Right ventricle myocardium inferior (tissue), 1 donor: ENCODE measurements at regions not wholly inside any gene's neighbourhood (a gene's known extent, or its start where the extent isn't known, plus 50 kb on each side); places are given as distances from the start of the nearest gene placed in this dataset.
"Not testable (repeated sequence)": the region's sequence is repeated elsewhere in the genome, so short reads cannot be mapped to it uniquely, and the experiment has no call there.

ENCODE experiments used
- ATAC-seq: fragments of 200-7000 bp; cut with Tn5 transposase; one replicate; pipeline ENCODE4 v1.9.1; 2020; ENCODE audit warnings: mild to moderate bottlenecking, moderate library complexity
- DNase-seq: peaks from one replicate; pipeline ENCODE4 v3.0.0; 2021; ENCODE audit errors: missing footprints
- intact Hi-C: fragments of 100-400 bp; cut with DNase I; formaldehyde crosslinking; loops from one replicate; pipeline ENCODE4 v1.11.0; 2022
- donor health status: DM: no; HTN: yes; CAD: no; lungs with severe emphysema.

- ATAC-seq (no peak), DNase-seq (no peak)
- intact Hi-C loops, result no loop called here
Observed at GRCh38 chr6:6466967-6467761, 121.4 kb upstream of the LY86 start.

- DNase-seq (no peak), ATAC-seq (peak; percentile 23)
- intact Hi-C loops, result no loop called here
Observed at GRCh38 chr6:6469074-6469473, 119.4 kb upstream of the LY86 start.

- no peak for DNase-seq
- no peak for ATAC-seq
- intact Hi-C loops, result no loop called here
Observed at GRCh38 chr6:6470123-6470522, 118.4 kb upstream of the LY86 start.

GRCh38 chr6:6471276-6471675, 117.2 kb upstream of the LY86 start:
- intact Hi-C loops, result no loop called here
- no peak for ATAC-seq
- no peak for DNase-seq

GRCh38 chr6:6474170-6474920, 114.2 kb upstream of the LY86 start:
- DNase-seq (peak; percentile 47), ATAC-seq (peak; percentile 31)
- intact Hi-C loops, result no loop called here

GRCh38 chr6:6479785-6480184, 108.7 kb upstream of the LY86 start:
- intact Hi-C loops, result loop anchor here (5.0 kb wide), 1 partner anchor 162 kb away; no protein-coding TSS in a partner anchor
- ATAC-seq, result peak; percentile 50
- DNase-seq, result no peak

- intact Hi-C loops, result no loop called here
- no peak for DNase-seq
- ATAC-seq, result no peak
Observed at GRCh38 chr6:6482256-6482655, 106.3 kb upstream of the LY86 start.

GRCh38 chr6:6483168-6483567, 105.4 kb upstream of the LY86 start:
- intact Hi-C loops, result no loop called here
- ATAC-seq (no peak), DNase-seq (no peak)

- DNase-seq (no peak), ATAC-seq (no peak)
- intact Hi-C loops, result no loop called here
Observed at GRCh38 chr6:6483733-6484132, 104.8 kb upstream of the LY86 start.

- DNase-seq (no peak), ATAC-seq (no peak)
- intact Hi-C loops, result no loop called here
Observed at GRCh38 chr6:6484681-6485080, 103.8 kb upstream of the LY86 start.

GRCh38 chr6:6486595-6486994, 101.9 kb upstream of the LY86 start:
- intact Hi-C loops, result no loop called here
- no peak for ATAC-seq
- no peak for DNase-seq

- ATAC-seq, result no peak
- intact Hi-C loops, result loop anchor here (5.0 kb wide), 1 partner anchor 269 kb away; no protein-coding TSS in a partner anchor
- no peak for DNase-seq
Observed at GRCh38 chr6:6491761-6492160, 96.8 kb upstream of the LY86 start.

- no peak for DNase-seq
- peak; percentile 56 for ATAC-seq
- intact Hi-C loops, result loop anchor here (5.0 kb wide), 1 partner anchor 270 kb away; no protein-coding TSS in a partner anchor
Observed at GRCh38 chr6:6492675-6493074, 95.8 kb upstream of the LY86 start.

- ATAC-seq, DNase-seq: not testable (repeated sequence)
- intact Hi-C loops, result loop anchor here (2.0 to 5.0 kb wide), 2 partner anchors 272 to 437 kb away; no protein-coding TSS in a partner anchor
Observed at GRCh38 chr6:6494139-6494538, 94.4 kb upstream of the LY86 start.

GRCh38 chr6:6494677-6495076, 93.8 kb upstream of the LY86 start:
- peak; percentile 60 for ATAC-seq
- DNase-seq, result peak; percentile 79
- intact Hi-C loops, result loop anchor here (2.0 to 5.0 kb wide), 2 partner anchors 272 to 438 kb away; no protein-coding TSS in a partner anchor

- no peak for DNase-seq
- intact Hi-C loops, result loop anchor here (2.0 kb wide), 1 partner anchor 439 kb away; no protein-coding TSS in a partner anchor
- ATAC-seq, result no peak
Observed at GRCh38 chr6:6495851-6496250, 92.7 kb upstream of the LY86 start.

- intact Hi-C loops, result no loop called here
- DNase-seq (peak; percentile 46), ATAC-seq (no peak)
Observed at GRCh38 chr6:6497541-6497940, 91.0 kb upstream of the LY86 start.

GRCh38 chr6:6497976-6498375, 90.5 kb upstream of the LY86 start:
- ATAC-seq, result no peak
- no peak for DNase-seq
- intact Hi-C loops, result no loop called here

GRCh38 chr6:6503191-6503590, 85.3 kb upstream of the LY86 start:
- DNase-seq (no peak), ATAC-seq (peak; percentile 57)
- intact Hi-C loops, result no loop called here

- ATAC-seq (no peak), DNase-seq (no peak)
- intact Hi-C loops, result no loop called here
Observed at GRCh38 chr6:6505111-6505510, 83.4 kb upstream of the LY86 start.
